SK-N-SH treated with all-trans-retinoic acid at 6 μM for 48 hours (cell line): ENCODE measurements at regions not wholly inside any gene's neighbourhood (a gene's known extent, or its start where the extent isn't known, plus 50 kb on each side); places are given as distances from the start of the nearest gene placed in this dataset.

Source experiments
- ATAC-seq: fragments of 200-7000 bp; cut with Tn5 transposase; 3 replicates; pipeline ENCODE4 v1.9.1; 2020; ENCODE audit warnings: mild to moderate bottlenecking, moderate library complexity
- ARNTL ChIP-seq: fragments of 450-650 bp; formaldehyde crosslinking; IDR thresholded peaks from 2 replicates; pipeline ENCODE4 v1.5.0; 2020; ENCODE audit warnings: low read depth, mild to moderate bottlenecking, moderate library complexity, borderline replicate concordance
- BACH2 ChIP-seq: fragments of 250-450 bp; sonication (Bioruptor Pico); IDR thresholded peaks from 2 replicates; pipeline ENCODE4 v1.9.0; 2021; ENCODE audit warnings: mild to moderate bottlenecking, borderline replicate concordance
- CSDC2 ChIP-seq: fragments of 250-450 bp; sonication (Bioruptor Pico); IDR thresholded peaks from 2 replicates; pipeline ENCODE4 v1.5.0; 2020; ENCODE audit warnings: mild to moderate bottlenecking, moderate library complexity
- CSRNP3 ChIP-seq: fragments of 250-450 bp; sonication (Bioruptor Pico); IDR thresholded peaks from 2 replicates; pipeline ENCODE4 v1.5.1; 2021; ENCODE audit warnings: mild to moderate bottlenecking, moderate library complexity
- ESRRG ChIP-seq: fragments of 250-450 bp; sonication (Bioruptor Pico); IDR thresholded peaks from 2 replicates; pipeline ENCODE4 v1.6.1; 2021; ENCODE audit warnings: mild to moderate bottlenecking
- GLIS3 ChIP-seq: fragments of 250-450 bp; sonication (Bioruptor Pico); IDR thresholded peaks from 2 replicates; pipeline ENCODE4 v1.5.0; 2020; ENCODE audit warnings: mild to moderate bottlenecking, moderate library complexity
- ISL1 ChIP-seq: fragments of 250-450 bp; sonication (Bioruptor Pico); IDR thresholded peaks from 2 replicates; pipeline ENCODE4 v2.1.2; 2022; ENCODE audit warnings: mild to moderate bottlenecking, moderate library complexity
- OSR1 ChIP-seq: fragments of 250-450 bp; sonication (Bioruptor Pico); IDR thresholded peaks from 2 replicates; pipeline ENCODE4 v1.8.0; 2022; ENCODE audit warnings: moderate library complexity, mild to moderate bottlenecking, inconsistent platforms
- PATZ1 ChIP-seq: fragments of 250-450 bp; sonication (Bioruptor Pico); IDR thresholded peaks from 2 replicates; pipeline ENCODE4 v1.8.0; 2020; ENCODE audit warnings: mild to moderate bottlenecking, moderate library complexity, borderline replicate concordance
- POU6F1 ChIP-seq: fragments of 250-450 bp; sonication (Bioruptor Pico); IDR thresholded peaks from 2 replicates; pipeline ENCODE4 v1.8.0; 2021; ENCODE audit warnings: low read depth, mild to moderate bottlenecking, moderate library complexity, borderline replicate concordance
- PPARA ChIP-seq: fragments of 250-450 bp; sonication (Bioruptor Pico); IDR thresholded peaks from 2 replicates; pipeline ENCODE4 v1.5.0; 2020; ENCODE audit warnings: mild to moderate bottlenecking, borderline replicate concordance
- RARB ChIP-seq: fragments of 250-450 bp; sonication (Bioruptor Pico); IDR thresholded peaks from 2 replicates; pipeline ENCODE4 v1.8.0; 2021; ENCODE audit warnings: mild to moderate bottlenecking, moderate library complexity
- SNAI2 ChIP-seq: fragments of 250-450 bp; sonication (Bioruptor Pico); IDR thresholded peaks from 2 replicates; pipeline ENCODE4 v1.5.0; 2020; ENCODE audit warnings: mild to moderate bottlenecking, moderate library complexity
- TCF4 ChIP-seq: fragments of 250-450 bp; sonication (Bioruptor Pico); IDR thresholded peaks from 2 replicates; pipeline ENCODE4 v1.8.0; 2021; ENCODE audit warnings: mild to moderate bottlenecking, moderate library complexity, borderline replicate concordance
- TOX ChIP-seq: fragments of 250-450 bp; sonication (Bioruptor Pico); IDR thresholded peaks from 2 replicates; pipeline ENCODE4 v1.8.0; 2021; ENCODE audit warnings: mild to moderate bottlenecking, moderate library complexity, borderline replicate concordance
- ZC3H10 ChIP-seq: fragments of 250-450 bp; sonication (Bioruptor Pico); IDR thresholded peaks from 2 replicates; pipeline ENCODE4 v1.5.1; 2021; ENCODE audit warnings: mild to moderate bottlenecking, moderate library complexity
- ZFP3 ChIP-seq: fragments of 250-450 bp; sonication (Bioruptor Pico); IDR thresholded peaks from 2 replicates; pipeline ENCODE4 v1.5.0; 2020; ENCODE audit warnings: mild to moderate bottlenecking, moderate library complexity
- ZFP30 ChIP-seq: fragments of 450-650 bp; formaldehyde crosslinking; IDR thresholded peaks from 2 replicates; pipeline ENCODE4 v1.5.0; 2022; ENCODE audit warnings: mild to moderate bottlenecking, moderate library complexity
- ZNF565 ChIP-seq: fragments of 450-650 bp; formaldehyde crosslinking; conservative IDR thresholded peaks from 2 replicates; pipeline ENCODE4 v1.5.0; 2020; ENCODE audit warnings: low read depth, mild to moderate bottlenecking, moderate library complexity
- ZNF70 ChIP-seq: fragments of 450-650 bp; formaldehyde crosslinking; IDR thresholded peaks from 2 replicates; pipeline ENCODE4 v1.5.0; 2020; ENCODE audit warnings: mild to moderate bottlenecking, moderate library complexity
- ZNF8 ChIP-seq: fragments of 450-650 bp; formaldehyde crosslinking; IDR thresholded peaks from 2 replicates; pipeline ENCODE4 v1.5.0; 2020; ENCODE audit warnings: mild to moderate bottlenecking, moderate library complexity
- TF ChIP-seq, protein P1 (sequence below): fragments of 250-450 bp; sonication (Bioruptor Pico); IDR thresholded peaks from 2 replicates; pipeline ENCODE4 v1.5.0; 2020; ENCODE audit warnings: mild to moderate bottlenecking, moderate library complexity
- TF ChIP-seq, protein P2 (sequence below): fragments of 250-450 bp; sonication (Bioruptor Pico); IDR thresholded peaks from 2 replicates; pipeline ENCODE4 v1.5.1; 2020; ENCODE audit warnings: low read depth, mild to moderate bottlenecking, moderate library complexity

DNA sequence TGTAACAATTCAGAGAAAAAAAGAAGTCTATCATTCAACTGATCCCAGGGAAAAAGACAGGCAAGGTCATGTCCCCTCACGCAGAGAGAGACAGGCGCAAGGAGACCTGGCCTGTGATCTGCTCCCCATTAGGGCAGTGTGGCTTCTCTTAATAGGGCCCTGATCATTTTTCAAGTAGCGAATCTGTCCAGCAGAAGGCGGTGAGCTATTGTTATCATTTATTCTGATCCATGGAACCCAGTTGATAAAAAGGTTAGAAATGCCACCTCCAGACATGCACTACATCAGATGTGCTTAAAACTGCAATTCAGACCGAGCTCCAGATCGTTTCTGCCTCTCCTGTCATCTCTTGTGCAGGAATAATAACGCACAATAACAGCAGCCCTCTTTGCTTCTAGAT is 1025.6 kb upstream of the PIK3C3 start:
- no peak for ATAC-seq
- TF ChIP-seq, protein P1, sequence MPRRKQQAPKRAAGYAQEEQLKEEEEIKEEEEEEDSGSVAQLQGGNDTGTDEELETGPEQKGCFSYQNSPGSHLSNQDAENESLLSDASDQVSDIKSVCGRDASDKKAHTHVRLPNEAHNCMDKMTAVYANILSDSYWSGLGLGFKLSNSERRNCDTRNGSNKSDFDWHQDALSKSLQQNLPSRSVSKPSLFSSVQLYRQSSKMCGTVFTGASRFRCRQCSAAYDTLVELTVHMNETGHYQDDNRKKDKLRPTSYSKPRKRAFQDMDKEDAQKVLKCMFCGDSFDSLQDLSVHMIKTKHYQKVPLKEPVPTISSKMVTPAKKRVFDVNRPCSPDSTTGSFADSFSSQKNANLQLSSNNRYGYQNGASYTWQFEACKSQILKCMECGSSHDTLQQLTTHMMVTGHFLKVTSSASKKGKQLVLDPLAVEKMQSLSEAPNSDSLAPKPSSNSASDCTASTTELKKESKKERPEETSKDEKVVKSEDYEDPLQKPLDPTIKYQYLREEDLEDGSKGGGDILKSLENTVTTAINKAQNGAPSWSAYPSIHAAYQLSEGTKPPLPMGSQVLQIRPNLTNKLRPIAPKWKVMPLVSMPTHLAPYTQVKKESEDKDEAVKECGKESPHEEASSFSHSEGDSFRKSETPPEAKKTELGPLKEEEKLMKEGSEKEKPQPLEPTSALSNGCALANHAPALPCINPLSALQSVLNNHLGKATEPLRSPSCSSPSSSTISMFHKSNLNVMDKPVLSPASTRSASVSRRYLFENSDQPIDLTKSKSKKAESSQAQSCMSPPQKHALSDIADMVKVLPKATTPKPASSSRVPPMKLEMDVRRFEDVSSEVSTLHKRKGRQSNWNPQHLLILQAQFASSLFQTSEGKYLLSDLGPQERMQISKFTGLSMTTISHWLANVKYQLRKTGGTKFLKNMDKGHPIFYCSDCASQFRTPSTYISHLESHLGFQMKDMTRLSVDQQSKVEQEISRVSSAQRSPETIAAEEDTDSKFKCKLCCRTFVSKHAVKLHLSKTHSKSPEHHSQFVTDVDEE (CRISPR knock-in tag), result no peak
- peak; percentile 79; the same call in 1 of the 2 replicates for TF ChIP-seq ZNF70 (CRISPR knock-in tag)

DNA sequence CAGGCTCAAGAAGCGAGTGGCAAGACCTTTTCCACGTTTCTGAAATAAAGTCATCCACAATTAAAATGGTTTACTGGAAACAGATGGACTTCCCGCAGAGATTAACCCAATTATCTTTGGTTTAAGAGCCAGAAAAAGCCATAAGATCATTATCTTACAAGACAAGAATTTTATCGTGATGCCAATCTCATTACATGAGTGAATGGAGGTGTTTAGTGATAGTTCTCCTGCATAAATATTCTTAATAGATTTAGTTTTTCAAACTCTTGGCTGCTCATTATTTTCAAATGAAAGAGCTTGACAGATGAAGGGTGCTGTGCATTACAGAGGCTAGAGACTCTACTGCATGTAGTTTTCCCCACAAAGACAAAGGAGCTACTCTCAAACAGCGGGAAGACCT is 1028.4 kb upstream of the PIK3C3 start:
- peak; percentile 72 for ATAC-seq
- no peak for TF ChIP-seq PPARA
- TF ChIP-seq ESRRG (CRISPR knock-in tag), result peak; percentile 97
- TF ChIP-seq TCF4 (CRISPR knock-in tag), result peak; percentile 96
- TF ChIP-seq SNAI2 (CRISPR knock-in tag), result peak; percentile 98
- peak; percentile 66 for TF ChIP-seq ZNF8 (CRISPR knock-in tag)
- TF ChIP-seq ZFP30 (CRISPR knock-in tag), result peak; percentile 55
- TF ChIP-seq CSDC2 (CRISPR knock-in tag), result peak; percentile 94; the same call in 1 of the 2 replicates
- peak; percentile 100 for TF ChIP-seq ISL1
- peak; percentile 98; the same call in 1 of the 2 replicates for TF ChIP-seq PATZ1 (CRISPR knock-in tag)
- TF ChIP-seq ZNF70 (CRISPR knock-in tag), result no peak
- no peak for TF ChIP-seq ZNF565
- peak; percentile 36; the same call in 1 of the 2 replicates for TF ChIP-seq RARB (CRISPR knock-in tag)
- TF ChIP-seq POU6F1 (CRISPR knock-in tag), result peak; percentile 99; the same call in 1 of the 2 replicates
- peak; percentile 98 for TF ChIP-seq ZC3H10 (CRISPR knock-in tag)
- TF ChIP-seq BACH2, result no peak
- TF ChIP-seq, protein P1 (CRISPR knock-in tag), result peak; percentile 95
- TF ChIP-seq CSRNP3 (CRISPR knock-in tag), result peak; percentile 98
- TF ChIP-seq, protein P2, sequence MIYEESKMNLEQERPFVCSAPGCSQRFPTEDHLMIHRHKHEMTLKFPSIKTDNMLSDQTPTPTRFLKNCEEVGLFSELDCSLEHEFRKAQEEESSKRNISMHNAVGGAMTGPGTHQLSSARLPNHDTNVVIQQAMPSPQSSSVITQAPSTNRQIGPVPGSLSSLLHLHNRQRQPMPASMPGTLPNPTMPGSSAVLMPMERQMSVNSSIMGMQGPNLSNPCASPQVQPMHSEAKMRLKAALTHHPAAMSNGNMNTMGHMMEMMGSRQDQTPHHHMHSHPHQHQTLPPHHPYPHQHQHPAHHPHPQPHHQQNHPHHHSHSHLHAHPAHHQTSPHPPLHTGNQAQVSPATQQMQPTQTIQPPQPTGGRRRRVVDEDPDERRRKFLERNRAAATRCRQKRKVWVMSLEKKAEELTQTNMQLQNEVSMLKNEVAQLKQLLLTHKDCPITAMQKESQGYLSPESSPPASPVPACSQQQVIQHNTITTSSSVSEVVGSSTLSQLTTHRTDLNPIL (CRISPR knock-in tag), result peak; percentile 99
- TF ChIP-seq OSR1 (CRISPR knock-in tag), result no peak
- TF ChIP-seq TOX, result no peak; the same call in 1 of the 2 replicates
- peak; percentile 87 for TF ChIP-seq ZFP3 (CRISPR knock-in tag)
- 0 out of 2 replicates have a peak, but pooled peaks have one; percentile 46 for TF ChIP-seq ARNTL (CRISPR knock-in tag)
- TF ChIP-seq GLIS3, result peak; percentile 99
